ENCODE measurements at regions not wholly inside any gene's neighbourhood (a gene's known extent, or its start where the extent isn't known, plus 50 kb on each side); places are given as distances from the start of the nearest gene placed in this dataset.

DNA sequence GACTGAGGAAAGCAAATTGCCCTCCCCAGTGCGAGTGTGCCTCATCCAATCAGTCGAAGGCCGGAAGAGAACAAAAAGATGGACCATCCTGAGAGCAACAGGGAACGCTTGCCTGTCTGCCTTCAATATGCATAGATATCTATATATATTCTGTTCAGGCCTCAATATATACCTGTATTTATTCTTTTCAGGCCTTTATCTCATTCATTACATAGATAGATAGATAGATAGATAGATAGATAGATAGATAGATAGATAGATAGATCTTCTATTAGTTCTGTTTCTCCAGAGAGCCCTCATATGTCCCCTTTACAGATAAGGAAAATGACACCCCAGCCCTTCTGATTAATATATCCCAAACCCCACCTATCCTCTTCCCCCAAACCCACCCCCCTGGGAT, 55.1 kb upstream of the LMO2 start:
- no peak for TF ChIP-seq EZH2 (IDR thresholded peaks at IDR 0.05; ENCODE audit: borderline replicate concordance, low read depth, low read length, poor library complexity, severe bottlenecking)
- TF ChIP-seq, protein P1, sequence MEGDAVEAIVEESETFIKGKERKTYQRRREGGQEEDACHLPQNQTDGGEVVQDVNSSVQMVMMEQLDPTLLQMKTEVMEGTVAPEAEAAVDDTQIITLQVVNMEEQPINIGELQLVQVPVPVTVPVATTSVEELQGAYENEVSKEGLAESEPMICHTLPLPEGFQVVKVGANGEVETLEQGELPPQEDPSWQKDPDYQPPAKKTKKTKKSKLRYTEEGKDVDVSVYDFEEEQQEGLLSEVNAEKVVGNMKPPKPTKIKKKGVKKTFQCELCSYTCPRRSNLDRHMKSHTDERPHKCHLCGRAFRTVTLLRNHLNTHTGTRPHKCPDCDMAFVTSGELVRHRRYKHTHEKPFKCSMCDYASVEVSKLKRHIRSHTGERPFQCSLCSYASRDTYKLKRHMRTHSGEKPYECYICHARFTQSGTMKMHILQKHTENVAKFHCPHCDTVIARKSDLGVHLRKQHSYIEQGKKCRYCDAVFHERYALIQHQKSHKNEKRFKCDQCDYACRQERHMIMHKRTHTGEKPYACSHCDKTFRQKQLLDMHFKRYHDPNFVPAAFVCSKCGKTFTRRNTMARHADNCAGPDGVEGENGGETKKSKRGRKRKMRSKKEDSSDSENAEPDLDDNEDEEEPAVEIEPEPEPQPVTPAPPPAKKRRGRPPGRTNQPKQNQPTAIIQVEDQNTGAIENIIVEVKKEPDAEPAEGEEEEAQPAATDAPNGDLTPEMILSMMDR (conservative IDR thresholded peaks at IDR 0.05; ENCODE audit: low read depth, low read length): no peak
